LNCAP (cell line): ENCODE measurements at regions not wholly inside any gene's neighbourhood (a gene's known extent, or its start where the extent isn't known, plus 50 kb on each side); places are given as distances from the start of the nearest gene placed in this dataset.

Source experiments
- CTCF ChIP-seq: fragments of 450-650 bp; IDR thresholded peaks from 2 replicates; pipeline ENCODE4 v1.5.1; 2017; ENCODE audit warnings: mild to moderate bottlenecking

DNA sequence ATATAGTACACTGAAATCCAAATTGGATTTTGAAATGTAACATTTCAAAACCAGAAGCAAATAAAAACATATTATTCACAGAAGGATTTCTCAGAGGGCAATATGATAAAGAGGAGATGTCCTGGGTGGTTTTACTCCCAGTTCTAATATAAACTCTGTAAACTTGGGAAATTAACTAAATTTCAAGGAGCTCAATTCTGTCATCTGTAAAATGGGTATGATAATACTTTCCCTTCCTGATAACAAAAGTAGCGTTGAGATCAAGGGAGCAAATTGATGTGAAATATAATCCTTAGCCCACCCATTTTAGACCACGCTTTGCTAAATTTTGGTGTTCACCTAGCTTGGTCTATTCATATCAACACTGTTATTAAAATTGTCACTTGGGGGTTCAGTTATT is 192.5 kb upstream of the BTG1 start:
- TF ChIP-seq CTCF, result no peak

DNA sequence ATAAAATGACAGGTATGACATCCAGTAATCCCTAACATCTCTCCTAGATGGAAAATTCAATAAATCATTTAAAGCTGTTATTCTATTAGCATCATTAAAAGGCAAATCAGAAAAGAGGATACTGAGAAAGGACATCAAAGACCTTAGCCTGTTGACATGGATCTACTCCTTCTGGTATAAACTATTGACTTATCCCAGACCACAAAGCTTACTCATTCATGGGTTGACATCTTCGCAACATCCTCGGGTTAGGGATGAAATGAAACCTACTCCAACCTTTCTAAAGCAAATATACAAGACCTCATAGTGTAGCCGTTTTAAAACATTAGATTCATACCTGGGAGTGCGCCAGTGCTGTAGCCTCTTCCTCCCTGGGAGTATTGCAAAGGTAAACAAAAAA is 191.5 kb upstream of the BTG1 start:
- no peak for TF ChIP-seq CTCF

DNA sequence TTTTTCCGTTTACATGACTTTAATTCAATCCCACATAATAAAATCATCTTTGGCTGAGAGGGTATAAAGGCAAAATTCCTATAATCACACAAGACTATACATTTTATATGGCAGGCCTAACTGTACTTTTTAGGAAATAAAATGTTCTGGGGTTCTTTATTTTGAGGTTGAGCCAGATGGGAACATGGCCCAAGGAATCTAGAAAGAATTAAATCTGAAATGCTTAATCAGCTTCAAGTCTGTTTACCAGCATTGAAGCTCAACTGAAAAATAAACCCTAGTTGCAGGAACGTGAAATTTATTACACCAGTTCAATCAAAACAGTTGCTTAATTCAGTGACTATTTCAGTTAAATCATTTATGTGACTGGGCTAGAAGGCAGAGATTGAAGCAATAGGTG is 191.0 kb upstream of the BTG1 start:
- no peak for TF ChIP-seq CTCF

DNA sequence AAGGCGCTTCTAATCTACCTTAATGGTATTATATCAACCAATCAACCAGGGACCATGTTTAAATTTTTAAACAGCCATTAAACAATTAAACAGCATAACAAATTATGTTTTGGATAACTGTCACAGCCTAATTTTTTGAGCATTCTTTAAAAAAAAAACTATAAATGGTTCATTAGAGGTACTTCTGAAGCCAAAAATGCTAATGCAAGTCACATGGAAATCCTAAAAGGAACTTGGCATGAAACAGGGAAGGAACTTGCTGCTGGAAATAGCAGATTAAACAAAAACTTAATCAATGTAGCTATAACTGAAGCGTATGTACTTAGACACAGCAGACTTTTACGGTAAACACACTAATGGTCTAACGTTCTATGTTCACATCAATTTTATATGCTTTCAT is 190.2 kb upstream of the BTG1 start:
- TF ChIP-seq CTCF, result no peak

DNA sequence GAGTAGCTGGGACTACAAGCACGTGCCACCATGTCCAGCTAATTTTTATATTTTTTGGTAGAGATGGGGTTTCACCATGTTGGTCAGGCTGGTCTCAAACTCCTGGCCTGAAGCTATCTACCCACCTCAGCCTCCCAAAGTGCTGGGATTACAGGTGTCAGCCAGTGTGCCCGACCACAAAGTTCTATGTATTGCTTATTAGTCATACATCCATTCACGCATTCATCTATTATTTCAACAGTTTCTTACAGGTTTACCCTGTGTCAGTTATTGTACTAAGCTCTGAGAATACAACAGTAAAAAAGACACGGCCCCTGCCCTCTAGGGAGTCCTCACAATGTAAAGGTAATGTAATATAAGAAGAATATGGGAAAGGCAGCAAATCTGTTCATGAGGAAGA is 188.9 kb upstream of the BTG1 start:
- no peak for TF ChIP-seq CTCF

DNA sequence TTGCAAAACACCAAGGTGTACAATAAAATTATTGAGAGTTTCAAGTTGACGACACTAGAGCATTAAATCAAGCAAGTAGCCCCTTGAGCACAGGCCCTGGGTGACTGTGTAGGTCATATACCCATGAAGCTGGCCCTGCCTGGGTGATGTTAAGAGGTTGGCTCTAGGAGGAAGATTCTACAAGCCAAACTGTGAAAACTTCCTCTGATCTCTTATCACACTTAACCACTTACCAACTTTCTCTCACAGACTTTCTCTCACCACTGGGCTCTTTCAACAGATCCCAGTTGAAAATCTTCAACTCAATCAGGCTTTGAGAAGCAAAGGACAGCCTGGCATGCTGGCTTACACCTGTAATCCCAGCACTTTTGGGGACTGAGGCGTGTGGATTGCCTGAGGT is 186.9 kb upstream of the BTG1 start:
- TF ChIP-seq CTCF, result no peak

DNA sequence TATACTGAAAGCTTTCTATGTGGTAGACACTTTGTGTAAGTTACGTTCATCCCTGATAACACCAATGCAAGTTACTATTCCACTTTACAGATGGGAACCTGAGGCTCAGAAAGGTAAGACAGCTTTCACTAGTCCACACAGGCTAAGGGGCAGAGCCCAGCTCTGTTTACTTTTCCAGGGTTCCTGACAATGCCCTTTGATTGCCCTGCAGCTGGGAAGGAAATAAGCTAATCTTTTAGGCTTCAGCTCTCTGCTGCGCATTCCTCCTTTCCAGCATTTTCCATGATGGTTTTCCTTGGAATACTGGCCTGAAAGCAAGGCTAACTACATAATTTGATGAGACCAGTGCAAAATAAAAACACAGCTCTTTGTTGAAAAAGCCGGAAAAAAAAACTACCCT is 185.7 kb upstream of the BTG1 start:
- no peak for TF ChIP-seq CTCF

- TF ChIP-seq CTCF, result no peak
Measured at GRCh38 chr12:92330654-92331053, 185.0 kb upstream of the BTG1 start.
